ENCODE measurements at regions not wholly inside any gene's neighbourhood (a gene's known extent, or its start where the extent isn't known, plus 50 kb on each side); places are given as distances from the start of the nearest gene placed in this dataset.
A peak's percentile ranks its signal among the peaks of the same experiment; 100 is the strongest.

GRCh38 chr2:118255771-118256372 lies 167.6 kb downstream of the INSIG2 start:
- DNase-seq: no peak

GRCh38 chr2:118255301-118255700 lies 167.0 kb downstream of the INSIG2 start:
- DNase-seq: no peak

- DNase-seq: no peak
Observed at GRCh38 chr2:118254116-118254515, 165.8 kb downstream of the INSIG2 start.

GRCh38 chr2:118251427-118251826 lies 163.2 kb downstream of the INSIG2 start:
- DNase-seq: no peak

- no peak for DNase-seq
Observed at GRCh38 chr2:118250463-118250862, 162.2 kb downstream of the INSIG2 start.

GRCh38 chr2:118250001-118250400 lies 161.7 kb downstream of the INSIG2 start:
- DNase-seq: no peak

GRCh38 chr2:118249531-118249930 lies 161.3 kb downstream of the INSIG2 start:
- DNase-seq: no peak

- DNase-seq: no peak
Observed at GRCh38 chr2:118246726-118247125, 158.5 kb downstream of the INSIG2 start.

- no peak for DNase-seq
Observed at GRCh38 chr2:118246079-118246478, 157.8 kb downstream of the INSIG2 start.

- no peak for DNase-seq
Observed at GRCh38 chr2:118244686-118245085, 156.4 kb downstream of the INSIG2 start.

GRCh38 chr2:118243031-118243430 lies 154.8 kb downstream of the INSIG2 start:
- DNase-seq: no peak

GRCh38 chr2:118242216-118242615 lies 153.9 kb downstream of the INSIG2 start:
- no peak for DNase-seq

GRCh38 chr2:118241128-118241527 lies 152.9 kb downstream of the INSIG2 start:
- DNase-seq: no peak

GRCh38 chr2:118240276-118240675 lies 152.0 kb downstream of the INSIG2 start:
- DNase-seq: no peak

GRCh38 chr2:118239284-118239683 lies 151.0 kb downstream of the INSIG2 start:
- DNase-seq: no peak

GRCh38 chr2:118237451-118237850 lies 149.2 kb downstream of the INSIG2 start:
- DNase-seq: no peak

- DNase-seq: no peak
Observed at GRCh38 chr2:118232796-118233195, 144.5 kb downstream of the INSIG2 start.

GRCh38 chr2:118232391-118232790 lies 144.1 kb downstream of the INSIG2 start:
- no peak for DNase-seq

- no peak for DNase-seq
Observed at GRCh38 chr2:118231759-118232158, 143.5 kb downstream of the INSIG2 start.

- DNase-seq: no peak
Observed at GRCh38 chr2:118227698-118228508, 139.6 kb downstream of the INSIG2 start.

GRCh38 chr2:118225666-118226065 lies 137.4 kb downstream of the INSIG2 start:
- DNase-seq: no peak

GRCh38 chr2:118224895-118225311 lies 136.6 kb downstream of the INSIG2 start:
- no peak for DNase-seq

GRCh38 chr2:118223992-118224894 lies 136.0 kb downstream of the INSIG2 start:
- peak; percentile 6 for DNase-seq
